ENCODE measurements at regions not wholly inside any gene's neighbourhood (a gene's known extent, or its start where the extent isn't known, plus 50 kb on each side); places are given as distances from the start of the nearest gene placed in this dataset.

- DNase-seq, result no peak
These were observed 462.4 kb upstream of the SORCS1 start for GRCh38 chr10:107626862-107627261.

- no peak for DNase-seq
These were observed 458.8 kb upstream of the SORCS1 start for GRCh38 chr10:107623292-107623691.

- DNase-seq, result no peak
These were observed 454.6 kb upstream of the SORCS1 start for GRCh38 chr10:107619139-107619538.

GRCh38 chr10:107618504-107618994, 454.0 kb upstream of the SORCS1 start:
- no peak for DNase-seq

GRCh38 chr10:107616463-107617410, 452.2 kb upstream of the SORCS1 start:
- DNase-seq, result no peak

- DNase-seq, result no peak
These were observed 451.5 kb upstream of the SORCS1 start for GRCh38 chr10:107616031-107616430.

GRCh38 chr10:107614939-107615685, 450.6 kb upstream of the SORCS1 start:
- no peak for DNase-seq

- no peak for DNase-seq
These were observed 446.6 kb upstream of the SORCS1 start for GRCh38 chr10:107611115-107611514.

GRCh38 chr10:107589081-107589480, 424.6 kb upstream of the SORCS1 start:
- DNase-seq, result no peak

- DNase-seq, result no peak
These were observed 421.1 kb upstream of the SORCS1 start for GRCh38 chr10:107585630-107586029.

GRCh38 chr10:107583974-107584373, 419.5 kb upstream of the SORCS1 start:
- no peak for DNase-seq

- no peak for DNase-seq
These were observed 415.5 kb upstream of the SORCS1 start for GRCh38 chr10:107579970-107580369.

- no peak for DNase-seq
These were observed 412.7 kb upstream of the SORCS1 start for GRCh38 chr10:107577221-107577620.

GRCh38 chr10:107576746-107577145, 412.2 kb upstream of the SORCS1 start:
- no peak for DNase-seq

- no peak for DNase-seq
These were observed 400.5 kb upstream of the SORCS1 start for GRCh38 chr10:107565014-107565413.

GRCh38 chr10:107561136-107561650, 396.7 kb upstream of the SORCS1 start:
- DNase-seq, result no peak

GRCh38 chr10:107557916-107558315, 393.4 kb upstream of the SORCS1 start:
- no peak for DNase-seq

GRCh38 chr10:107554333-107554732, 389.8 kb upstream of the SORCS1 start:
- DNase-seq, result no peak

- DNase-seq, result no peak
These were observed 389.0 kb upstream of the SORCS1 start for GRCh38 chr10:107553470-107553869.

GRCh38 chr10:107552963-107553362, 388.5 kb upstream of the SORCS1 start:
- DNase-seq, result no peak

- no peak for DNase-seq
These were observed 383.8 kb upstream of the SORCS1 start for GRCh38 chr10:107548301-107548700.

- no peak for DNase-seq
These were observed 382.5 kb upstream of the SORCS1 start for GRCh38 chr10:107546986-107547385.

- DNase-seq, result no peak
These were observed 381.8 kb upstream of the SORCS1 start for GRCh38 chr10:107546284-107546683.

- DNase-seq, result no peak
These were observed 381.2 kb upstream of the SORCS1 start for GRCh38 chr10:107545717-107546116.
